ENCODE measurements at regions not wholly inside any gene's neighbourhood (a gene's known extent, or its start where the extent isn't known, plus 50 kb on each side); places are given as distances from the start of the nearest gene placed in this dataset.

GRCh38 chr10:6365384-6365783, 162.7 kb downstream of the PFKFB3 start:
- TF ChIP-seq, protein P1, sequence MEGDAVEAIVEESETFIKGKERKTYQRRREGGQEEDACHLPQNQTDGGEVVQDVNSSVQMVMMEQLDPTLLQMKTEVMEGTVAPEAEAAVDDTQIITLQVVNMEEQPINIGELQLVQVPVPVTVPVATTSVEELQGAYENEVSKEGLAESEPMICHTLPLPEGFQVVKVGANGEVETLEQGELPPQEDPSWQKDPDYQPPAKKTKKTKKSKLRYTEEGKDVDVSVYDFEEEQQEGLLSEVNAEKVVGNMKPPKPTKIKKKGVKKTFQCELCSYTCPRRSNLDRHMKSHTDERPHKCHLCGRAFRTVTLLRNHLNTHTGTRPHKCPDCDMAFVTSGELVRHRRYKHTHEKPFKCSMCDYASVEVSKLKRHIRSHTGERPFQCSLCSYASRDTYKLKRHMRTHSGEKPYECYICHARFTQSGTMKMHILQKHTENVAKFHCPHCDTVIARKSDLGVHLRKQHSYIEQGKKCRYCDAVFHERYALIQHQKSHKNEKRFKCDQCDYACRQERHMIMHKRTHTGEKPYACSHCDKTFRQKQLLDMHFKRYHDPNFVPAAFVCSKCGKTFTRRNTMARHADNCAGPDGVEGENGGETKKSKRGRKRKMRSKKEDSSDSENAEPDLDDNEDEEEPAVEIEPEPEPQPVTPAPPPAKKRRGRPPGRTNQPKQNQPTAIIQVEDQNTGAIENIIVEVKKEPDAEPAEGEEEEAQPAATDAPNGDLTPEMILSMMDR (IDR thresholded peaks at IDR 0.05), result no peak
- no peak for TF ChIP-seq POLR2A (IDR thresholded peaks at IDR 0.05)
